ENCODE measurements at regions not wholly inside any gene's neighbourhood (a gene's known extent, or its start where the extent isn't known, plus 50 kb on each side); places are given as distances from the start of the nearest gene placed in this dataset.

DNA sequence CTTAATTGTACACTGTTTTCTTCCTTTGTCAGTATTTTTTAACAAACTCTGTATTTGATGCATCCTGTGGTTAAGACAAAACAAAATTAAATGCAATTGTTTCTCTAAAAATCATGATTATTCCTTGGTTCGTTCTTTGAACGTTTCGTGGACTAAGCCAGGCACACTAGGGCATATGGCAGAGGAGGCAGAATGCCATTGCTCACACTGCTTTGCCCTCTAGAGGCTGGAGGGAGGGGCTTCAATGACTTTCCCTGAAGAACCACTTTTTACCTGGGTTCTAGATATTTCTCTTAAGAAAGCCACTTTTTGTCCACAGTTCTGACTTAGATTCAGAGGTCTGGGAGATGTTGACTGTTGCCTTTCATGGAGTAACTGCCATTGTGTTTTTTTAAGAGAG is 236.2 kb upstream of the ADAMTSL1 start:
- DNase-seq = no peak
- no peak overlapping the region for H3K4me3 ChIP-seq
- intact Hi-C loops (cut with DNase I; ENCODE audit: low total_unique reads) = no loop called here
- H3K9me3 ChIP-seq = no peaks in the 10 kb centered on the region
- H3K27me3 ChIP-seq = no peaks in the 10 kb centered on the region
- TF ChIP-seq POLR2A (IDR thresholded peaks at IDR 0.05) = no peak
- TF ChIP-seq, protein P1, sequence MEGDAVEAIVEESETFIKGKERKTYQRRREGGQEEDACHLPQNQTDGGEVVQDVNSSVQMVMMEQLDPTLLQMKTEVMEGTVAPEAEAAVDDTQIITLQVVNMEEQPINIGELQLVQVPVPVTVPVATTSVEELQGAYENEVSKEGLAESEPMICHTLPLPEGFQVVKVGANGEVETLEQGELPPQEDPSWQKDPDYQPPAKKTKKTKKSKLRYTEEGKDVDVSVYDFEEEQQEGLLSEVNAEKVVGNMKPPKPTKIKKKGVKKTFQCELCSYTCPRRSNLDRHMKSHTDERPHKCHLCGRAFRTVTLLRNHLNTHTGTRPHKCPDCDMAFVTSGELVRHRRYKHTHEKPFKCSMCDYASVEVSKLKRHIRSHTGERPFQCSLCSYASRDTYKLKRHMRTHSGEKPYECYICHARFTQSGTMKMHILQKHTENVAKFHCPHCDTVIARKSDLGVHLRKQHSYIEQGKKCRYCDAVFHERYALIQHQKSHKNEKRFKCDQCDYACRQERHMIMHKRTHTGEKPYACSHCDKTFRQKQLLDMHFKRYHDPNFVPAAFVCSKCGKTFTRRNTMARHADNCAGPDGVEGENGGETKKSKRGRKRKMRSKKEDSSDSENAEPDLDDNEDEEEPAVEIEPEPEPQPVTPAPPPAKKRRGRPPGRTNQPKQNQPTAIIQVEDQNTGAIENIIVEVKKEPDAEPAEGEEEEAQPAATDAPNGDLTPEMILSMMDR (IDR thresholded peaks at IDR 0.05) = no peak
- no peak overlapping the region for H3K27ac ChIP-seq
- H3K4me1 ChIP-seq = no peaks in the 10 kb centered on the region
- H3K36me3 ChIP-seq = no peaks in the 10 kb centered on the region

DNA sequence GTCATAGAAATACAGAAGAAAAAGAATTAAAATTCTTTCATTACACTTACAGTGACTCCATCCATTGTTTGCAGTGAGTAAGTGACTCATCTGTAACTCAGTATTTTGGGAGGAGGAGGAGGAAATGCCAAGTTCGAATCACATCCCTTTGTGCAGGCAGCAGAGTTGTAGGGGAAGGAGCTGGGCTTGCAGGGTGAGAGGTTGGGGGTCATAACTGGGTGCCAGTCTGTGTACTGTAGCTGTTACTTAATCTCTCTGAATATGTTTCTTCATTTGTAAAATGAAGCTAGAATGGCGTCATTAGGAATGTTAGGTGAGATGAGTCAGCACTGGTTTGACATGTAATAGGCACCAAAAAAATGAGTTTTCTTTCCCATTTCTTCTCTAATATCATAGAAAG is 235.7 kb upstream of the ADAMTSL1 start:
- Histone ChIP-seq H3K4me3 (no peak overlapping the region), H3K4me1 (no peaks in the 10 kb centered on the region), H3K27ac (no peak overlapping the region), H3K36me3 (no peaks in the 10 kb centered on the region), H3K27me3 (no peaks in the 10 kb centered on the region), H3K9me3 (no peaks in the 10 kb centered on the region)
- no peak for TF ChIP-seq POLR2A (IDR thresholded peaks at IDR 0.05)
- TF ChIP-seq, protein P1 (IDR thresholded peaks at IDR 0.05) = no peak
- DNase-seq = no peak
- intact Hi-C loops (cut with DNase I; ENCODE audit: low total_unique reads) = no loop called here

DNA sequence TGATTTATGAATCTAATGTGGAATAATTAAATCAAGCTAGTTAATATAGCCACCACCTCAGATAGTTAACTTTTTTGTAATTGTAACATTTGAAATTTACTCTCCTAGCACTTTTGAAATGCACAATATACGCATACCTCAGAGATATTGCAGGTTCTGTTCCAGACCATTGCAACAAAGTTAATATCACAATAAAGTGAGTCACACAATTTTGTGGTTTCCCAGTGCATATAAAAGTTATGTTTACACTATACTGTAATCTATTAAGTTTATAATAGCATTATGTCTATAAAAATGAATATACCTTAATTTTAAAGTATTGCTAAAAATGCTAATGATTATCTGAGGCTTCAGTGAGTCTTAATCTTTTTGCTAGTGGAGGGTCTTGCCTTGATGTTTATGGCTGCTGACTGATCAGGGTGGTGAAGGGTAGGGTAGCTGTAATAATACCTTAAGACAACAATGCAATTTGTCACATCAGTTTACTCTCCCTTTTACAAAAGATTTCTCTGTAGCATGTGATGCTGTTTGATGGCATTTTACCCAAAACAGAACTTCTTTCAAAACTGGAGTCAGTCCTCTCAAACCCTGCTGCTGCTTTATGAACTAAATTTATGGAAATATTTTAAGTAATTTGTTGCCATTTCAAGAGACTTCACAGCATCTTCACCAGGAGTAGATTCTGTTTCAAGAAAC is 235.1 kb upstream of the ADAMTSL1 start:
- no peaks in the 10 kb centered on the region for H3K27me3 ChIP-seq
- H3K4me1 ChIP-seq = no peaks in the 10 kb centered on the region
- no peak for TF ChIP-seq POLR2A (IDR thresholded peaks at IDR 0.05)
- TF ChIP-seq, protein P1 (IDR thresholded peaks at IDR 0.05) = no peak
- intact Hi-C loops (cut with DNase I; ENCODE audit: low total_unique reads) = no loop called here
- H3K4me3 ChIP-seq = no peak overlapping the region
- H3K9me3 ChIP-seq = no peaks in the 10 kb centered on the region
- no peak for DNase-seq
- no peak overlapping the region for H3K27ac ChIP-seq
- no peaks in the 10 kb centered on the region for H3K36me3 ChIP-seq

DNA sequence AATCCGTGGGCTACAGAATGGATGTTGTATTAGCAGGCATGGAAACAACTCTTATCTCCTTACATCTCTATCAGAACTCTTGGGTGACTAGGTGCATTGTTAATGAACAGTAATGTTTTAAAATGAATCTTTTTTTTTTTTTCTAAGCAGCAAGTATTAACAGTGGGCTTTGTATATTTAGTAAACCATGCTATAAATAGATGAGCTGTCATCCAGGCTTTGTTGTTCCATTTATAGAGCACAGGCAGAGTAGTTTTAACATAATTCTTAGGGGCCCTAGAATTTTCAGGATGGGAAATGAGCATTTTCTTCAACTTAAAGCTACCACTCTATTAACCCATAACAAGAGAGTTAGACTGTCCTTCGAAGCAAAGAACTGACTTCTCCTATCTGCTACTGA is 233.7 kb upstream of the ADAMTSL1 start:
- intact Hi-C loops (cut with DNase I; ENCODE audit: low total_unique reads) = no loop called here
- TF ChIP-seq, protein P1 (IDR thresholded peaks at IDR 0.05) = no peak
- no peak for TF ChIP-seq POLR2A (IDR thresholded peaks at IDR 0.05)
- Histone ChIP-seq H3K27me3 (no peaks in the 10 kb centered on the region), H3K4me3 (no peak overlapping the region), H3K4me1 (no peaks in the 10 kb centered on the region), H3K27ac (no peak overlapping the region), H3K9me3 (no peaks in the 10 kb centered on the region), H3K36me3 (no peaks in the 10 kb centered on the region)
- DNase-seq = no peak

DNA sequence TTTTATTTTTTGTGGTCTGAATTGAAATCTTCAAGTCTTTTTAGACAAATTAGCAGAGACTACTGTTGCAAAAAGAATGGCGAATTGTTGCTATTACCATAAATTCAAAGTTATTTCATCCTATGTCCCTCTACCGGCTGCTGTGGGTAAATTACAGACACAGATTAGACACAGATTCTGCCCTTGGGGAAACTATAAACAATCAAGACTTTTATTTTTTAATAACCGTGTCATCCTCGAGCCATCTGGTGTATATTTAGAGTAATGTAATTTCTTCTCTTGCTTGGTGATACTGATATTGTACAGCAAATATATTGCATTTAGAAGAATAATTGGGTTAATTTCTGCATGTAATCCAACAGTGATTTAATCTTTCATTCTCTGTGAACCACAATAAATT is 228.0 kb upstream of the ADAMTSL1 start:
- no peak for DNase-seq
- no peaks in the 10 kb centered on the region for H3K9me3 ChIP-seq
- intact Hi-C loops (cut with DNase I; ENCODE audit: low total_unique reads) = no loop called here
- no peaks in the 10 kb centered on the region for H3K36me3 ChIP-seq
- H3K27me3 ChIP-seq = no peaks in the 10 kb centered on the region
- H3K4me3 ChIP-seq = no peak overlapping the region
- H3K4me1 ChIP-seq = no peaks in the 10 kb centered on the region
- no peak overlapping the region for H3K27ac ChIP-seq
- TF ChIP-seq POLR2A (IDR thresholded peaks at IDR 0.05) = no peak
- TF ChIP-seq, protein P1 (IDR thresholded peaks at IDR 0.05) = no peak

Measured in uterus (tissue), 3 donors.